OCI-LY1 (cell line): ENCODE measurements at regions not wholly inside any gene's neighbourhood (a gene's known extent, or its start where the extent isn't known, plus 50 kb on each side); places are given as distances from the start of the nearest gene placed in this dataset.

Experiments
- EZH2 ChIP-seq: fragments of 200-600 bp; sonication (generic), shearing (Covaris generic); IDR thresholded peaks from 2 replicates; pipeline ENCODE4 v1.8.0; 2017; ENCODE audit warnings: borderline replicate concordance, mixed run types, mild to moderate bottlenecking, antibody characterized with exemption, low read length, moderate library complexity, mixed read lengths
- TF ChIP-seq, protein P1 (sequence below): fragments of 200-600 bp; sonication (generic), shearing (Covaris generic); IDR thresholded peaks from 2 replicates; pipeline ENCODE4 v1.5.1; 2017; ENCODE audit warnings: mild to moderate bottlenecking, antibody characterized with exemption, low read length, moderate library complexity, mixed read lengths

DNA sequence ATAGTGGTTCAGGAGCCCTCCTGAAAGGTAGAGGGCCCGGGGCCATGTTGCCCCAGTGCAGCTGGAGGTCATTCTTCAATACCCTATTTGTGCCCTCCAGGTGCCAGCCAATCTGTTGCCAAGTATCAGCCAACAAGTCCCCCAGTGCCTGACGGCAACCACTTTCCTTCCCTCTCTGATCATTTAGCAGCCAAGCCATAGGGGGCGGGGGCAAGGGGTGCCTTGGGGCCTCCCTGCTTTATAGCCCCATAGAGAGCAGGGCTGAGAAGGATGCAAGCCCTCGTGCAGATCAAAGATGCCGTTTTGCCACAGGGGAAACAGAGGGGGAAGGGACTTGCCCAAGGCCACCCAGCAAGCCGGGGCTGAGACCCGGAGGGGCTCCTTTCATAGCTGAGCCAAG is 149.0 kb upstream of the CHST15 start:
- TF ChIP-seq, protein P1, sequence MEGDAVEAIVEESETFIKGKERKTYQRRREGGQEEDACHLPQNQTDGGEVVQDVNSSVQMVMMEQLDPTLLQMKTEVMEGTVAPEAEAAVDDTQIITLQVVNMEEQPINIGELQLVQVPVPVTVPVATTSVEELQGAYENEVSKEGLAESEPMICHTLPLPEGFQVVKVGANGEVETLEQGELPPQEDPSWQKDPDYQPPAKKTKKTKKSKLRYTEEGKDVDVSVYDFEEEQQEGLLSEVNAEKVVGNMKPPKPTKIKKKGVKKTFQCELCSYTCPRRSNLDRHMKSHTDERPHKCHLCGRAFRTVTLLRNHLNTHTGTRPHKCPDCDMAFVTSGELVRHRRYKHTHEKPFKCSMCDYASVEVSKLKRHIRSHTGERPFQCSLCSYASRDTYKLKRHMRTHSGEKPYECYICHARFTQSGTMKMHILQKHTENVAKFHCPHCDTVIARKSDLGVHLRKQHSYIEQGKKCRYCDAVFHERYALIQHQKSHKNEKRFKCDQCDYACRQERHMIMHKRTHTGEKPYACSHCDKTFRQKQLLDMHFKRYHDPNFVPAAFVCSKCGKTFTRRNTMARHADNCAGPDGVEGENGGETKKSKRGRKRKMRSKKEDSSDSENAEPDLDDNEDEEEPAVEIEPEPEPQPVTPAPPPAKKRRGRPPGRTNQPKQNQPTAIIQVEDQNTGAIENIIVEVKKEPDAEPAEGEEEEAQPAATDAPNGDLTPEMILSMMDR, result no peak
- no peak for TF ChIP-seq EZH2
